H1 (cell line): ENCODE measurements at regions not wholly inside any gene's neighbourhood (a gene's known extent, or its start where the extent isn't known, plus 50 kb on each side); places are given as distances from the start of the nearest gene placed in this dataset.

ENCODE experiments used
- CBX5 ChIP-seq: fragments of 300-800, 300-1000 bp; sonication (generic); IDR thresholded peaks from 2 replicates; pipeline ENCODE4 v1.7.1; 2016; ENCODE audit warnings: antibody characterized with exemption, low read length, low read depth
- CTCF ChIP-seq, 3 experiments: IDR thresholded peaks; 1 replicate in 2 of 3; 2 replicates in 1 of 3; pipeline versions ENCODE4 v1.5.1 to v1.6.1; 2011; ENCODE audit warnings: low read length in 3 of 3, mild to moderate bottlenecking in 3 of 3, inconsistent platforms in 2 of 3, low read depth in 1 of 3, moderate library complexity in 1 of 3; ENCODE audit not compliant: insufficient read depth in 1 of 3; ENCODE audit errors: control extremely low read depth in 1 of 3
- TF ChIP-seq, protein P1 (sequence below): IDR thresholded peaks from 2 replicates; pipeline ENCODE4 v1.6.1; 2011; ENCODE audit warnings: low read depth, mild to moderate bottlenecking, low read length; ENCODE audit not compliant: insufficient read depth

DNA sequence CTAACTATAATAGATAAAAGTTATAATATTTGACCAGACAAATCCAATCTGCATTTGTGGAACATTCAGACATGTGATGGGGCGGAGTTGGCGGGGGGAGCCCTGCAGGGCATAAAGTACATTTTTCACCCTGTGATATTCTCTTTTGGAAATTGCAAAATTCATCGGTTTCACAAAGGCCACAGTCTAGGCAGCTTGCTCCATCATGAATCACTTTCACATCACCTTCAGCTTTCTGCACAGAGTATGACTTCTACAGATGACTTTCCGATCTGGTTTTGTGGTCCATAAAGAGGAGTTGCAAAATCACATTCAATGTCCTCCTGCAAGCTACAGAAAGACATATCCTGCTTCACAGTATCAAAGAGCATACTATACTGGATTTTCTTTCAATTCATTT, 51.4 kb upstream of the APBB1IP start:
- TF ChIP-seq, protein P1, sequence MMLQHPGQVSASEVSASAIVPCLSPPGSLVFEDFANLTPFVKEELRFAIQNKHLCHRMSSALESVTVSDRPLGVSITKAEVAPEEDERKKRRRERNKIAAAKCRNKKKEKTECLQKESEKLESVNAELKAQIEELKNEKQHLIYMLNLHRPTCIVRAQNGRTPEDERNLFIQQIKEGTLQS, result no peak
- TF ChIP-seq CTCF (IDR thresholded peaks at IDR 0.05; ENCODE audit: control extremely low read depth in 1 of 3, insufficient read depth in 1 of 3, low read depth in 1 of 3, low read length in 3 of 3) (no peak), CBX5 (no peak)
